HG03575 (cell line): ENCODE measurements at regions not wholly inside any gene's neighbourhood (a gene's known extent, or its start where the extent isn't known, plus 50 kb on each side); places are given as distances from the start of the nearest gene placed in this dataset.

Experiments
- ATAC-seq: cut with Tn5 transposase; IDR thresholded peaks from one replicate; pipeline ENCODE4 v1.9.1; 2021; ENCODE audit not compliant: unreplicated experiment, insufficient number of reproducible peaks, low FRiP score; ENCODE audit errors: extremely low read depth

DNA sequence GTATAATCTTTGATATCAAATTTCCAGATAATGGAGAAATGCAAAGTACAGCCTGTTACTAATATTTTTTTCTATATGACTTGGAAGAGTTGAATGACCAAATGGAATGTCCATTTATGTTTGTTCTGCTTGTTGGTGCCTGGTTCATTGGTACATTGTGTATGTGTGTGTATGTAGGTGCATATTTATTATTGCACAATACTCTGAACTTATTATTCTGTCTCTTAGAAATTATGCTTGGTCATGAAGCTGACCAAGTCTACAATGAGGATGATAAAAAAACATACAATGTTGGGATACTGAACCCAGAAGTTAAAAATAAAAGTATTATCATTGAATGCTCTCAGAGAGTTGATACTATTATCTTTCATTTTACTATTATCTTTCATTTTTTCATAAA, 706.3 kb downstream of the KCTD16 start:
- no peak for ATAC-seq

DNA sequence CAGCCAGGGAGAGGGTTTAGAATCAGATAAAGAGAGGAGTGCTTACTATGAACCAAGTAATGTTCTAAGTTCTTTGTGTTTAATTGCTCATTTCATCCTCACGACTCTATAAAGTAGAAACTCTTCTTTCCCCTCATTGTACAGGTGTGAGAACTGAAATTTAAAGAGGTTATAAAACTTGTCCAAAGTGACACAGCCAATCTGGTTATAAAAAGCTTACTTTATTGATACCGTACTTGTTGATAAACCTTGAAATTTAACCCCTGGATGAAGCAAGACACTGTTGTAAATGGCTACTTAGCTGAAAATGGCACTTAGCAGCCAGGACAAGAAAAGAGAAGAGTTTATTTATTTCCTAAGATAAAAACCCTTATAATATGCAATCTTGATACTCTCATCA, 702.4 kb downstream of the KCTD16 start:
- no peak for ATAC-seq

DNA sequence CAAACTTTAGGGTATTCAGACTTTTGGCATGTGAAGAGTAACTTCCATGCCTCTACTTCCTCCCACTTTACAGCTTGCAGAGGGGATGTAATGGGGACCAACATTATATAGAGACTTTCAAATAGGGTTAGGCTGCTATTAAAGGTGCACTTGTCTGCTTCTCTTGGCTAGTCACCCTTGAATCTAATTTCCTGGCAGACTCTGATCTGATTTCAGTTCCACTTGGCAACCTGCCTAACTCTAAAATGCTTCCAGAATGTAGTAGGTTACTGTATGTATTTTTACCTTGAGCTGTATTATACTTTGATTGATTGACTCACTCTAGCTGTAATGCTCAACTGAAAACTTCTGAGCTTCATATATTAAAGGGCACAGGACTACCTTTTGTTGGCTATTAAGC, 693.4 kb downstream of the KCTD16 start:
- ATAC-seq = no peak

- no peak for ATAC-seq
Observed at GRCh38 chr5:144857454-144857853, 686.8 kb downstream of the KCTD16 start.

- no peak for ATAC-seq
Observed at GRCh38 chr5:144844086-144844485, 673.4 kb downstream of the KCTD16 start.

GRCh38 chr5:144832416-144832815, 661.7 kb downstream of the KCTD16 start:
- ATAC-seq = no peak

DNA sequence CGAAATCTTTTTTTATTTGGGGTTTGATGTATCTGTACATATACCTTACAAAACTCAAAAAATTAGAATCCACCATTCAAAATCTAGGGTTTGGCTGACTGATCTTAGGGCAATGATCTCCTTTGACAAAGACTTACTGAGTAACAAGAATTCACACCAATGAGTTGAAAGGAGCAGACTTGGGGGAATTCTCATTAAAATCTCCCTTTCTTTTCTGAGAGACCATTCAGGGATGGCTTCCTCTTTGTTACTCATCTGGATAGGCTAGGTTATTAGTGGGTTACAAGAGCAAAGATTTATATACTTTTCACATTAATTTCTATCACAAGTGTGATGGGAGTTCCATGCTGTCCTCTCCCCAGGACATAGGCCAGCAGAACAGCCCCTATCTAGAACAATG, 661.0 kb downstream of the KCTD16 start:
- no peak for ATAC-seq

DNA sequence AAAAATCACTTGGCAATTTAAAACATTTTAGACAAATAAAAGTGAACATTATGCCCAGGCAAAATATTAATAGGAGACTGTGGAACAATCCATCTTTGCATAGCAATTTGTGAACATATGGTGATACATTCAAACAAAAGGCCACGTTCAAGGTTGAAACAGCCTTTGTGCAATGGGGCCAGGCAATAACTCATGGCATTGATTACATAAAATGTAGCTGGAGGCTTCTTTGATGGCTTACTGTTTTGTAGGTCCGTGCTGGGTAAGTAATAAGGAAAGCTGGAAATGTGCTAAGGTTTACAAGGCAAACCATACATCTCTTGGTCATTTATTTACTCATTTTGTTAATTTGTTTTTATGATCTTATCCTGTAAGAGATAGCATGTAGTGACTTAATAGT, 651.8 kb downstream of the KCTD16 start:
- no peak for ATAC-seq

DNA sequence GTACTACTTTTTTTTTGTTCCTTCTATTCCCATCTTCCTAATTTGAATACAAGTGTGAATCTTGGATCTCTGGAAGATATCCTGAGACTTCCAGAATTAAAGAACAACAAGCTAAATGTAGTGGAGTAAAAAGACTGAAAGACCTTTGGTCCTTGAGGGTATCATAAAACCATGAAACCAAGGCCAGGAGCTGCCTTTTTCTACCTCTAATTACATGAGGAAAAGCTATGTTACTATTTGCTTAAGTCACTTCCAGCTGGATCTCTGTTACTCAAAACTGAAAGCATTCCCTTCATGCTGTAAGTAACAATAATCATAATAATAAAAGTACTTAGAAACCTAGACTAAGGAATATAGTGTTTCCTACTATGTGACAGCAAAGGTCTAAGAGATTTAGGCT, 649.6 kb downstream of the KCTD16 start:
- ATAC-seq = no peak

GRCh38 chr5:144815131-144815530, 644.5 kb downstream of the KCTD16 start:
- ATAC-seq = no peak

- ATAC-seq = no peak
Observed at GRCh38 chr5:144812763-144813162, 642.1 kb downstream of the KCTD16 start.

GRCh38 chr5:144800169-144800568, 629.5 kb downstream of the KCTD16 start:
- no peak for ATAC-seq

GRCh38 chr5:144798595-144798994, 627.9 kb downstream of the KCTD16 start:
- ATAC-seq = no peak

GRCh38 chr5:144794922-144795321, 624.2 kb downstream of the KCTD16 start:
- ATAC-seq = no peak

DNA sequence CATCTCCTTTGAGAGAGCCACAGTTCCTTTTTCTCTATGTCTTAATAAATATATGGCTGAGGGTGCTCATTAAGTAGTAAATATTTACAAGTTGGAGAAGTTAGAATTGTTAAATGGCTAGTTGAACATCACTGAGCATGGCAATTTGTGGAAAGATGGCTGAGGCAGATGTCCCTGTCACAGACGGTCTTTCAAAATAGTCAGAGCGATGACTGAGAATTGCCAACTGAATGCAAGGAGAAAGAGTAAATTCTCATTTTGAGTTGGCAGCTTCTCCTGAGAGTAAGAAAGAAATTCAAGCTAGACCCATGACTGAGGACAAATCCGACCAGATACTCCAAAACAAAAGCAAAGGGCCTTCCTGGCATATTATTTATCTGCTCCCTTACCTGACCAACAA, 617.9 kb downstream of the KCTD16 start:
- no peak for ATAC-seq

GRCh38 chr5:144788046-144788445, 617.4 kb downstream of the KCTD16 start:
- no peak for ATAC-seq

- no peak for ATAC-seq
Observed at GRCh38 chr5:144779368-144779767, 608.7 kb downstream of the KCTD16 start.

GRCh38 chr5:144778561-144778960, 607.9 kb downstream of the KCTD16 start:
- ATAC-seq = no peak

GRCh38 chr5:144774197-144774596, 603.5 kb downstream of the KCTD16 start:
- ATAC-seq = no peak

- no peak for ATAC-seq
Observed at GRCh38 chr5:144773628-144774027, 603.0 kb downstream of the KCTD16 start.

- no peak for ATAC-seq
Observed at GRCh38 chr5:144771802-144772201, 601.1 kb downstream of the KCTD16 start.

- ATAC-seq = no peak
Observed at GRCh38 chr5:144742361-144742760, 571.7 kb downstream of the KCTD16 start.
